GM18511 (cell line): ENCODE measurements at regions not wholly inside any gene's neighbourhood (a gene's known extent, or its start where the extent isn't known, plus 50 kb on each side); places are given as distances from the start of the nearest gene placed in this dataset.

Source experiments
- ATAC-seq: cut with Tn5 transposase; IDR thresholded peaks from one replicate; pipeline ENCODE4 v1.9.1; 2021; ENCODE audit warnings: mild to moderate bottlenecking, moderate library complexity; ENCODE audit not compliant: unreplicated experiment

- ATAC-seq = no peak
Observed at GRCh38 chr13:91144486-91144885, 203.0 kb upstream of the MIR17HG start.

- ATAC-seq = no peak
Observed at GRCh38 chr13:91145571-91146205, 201.8 kb upstream of the MIR17HG start.

DNA sequence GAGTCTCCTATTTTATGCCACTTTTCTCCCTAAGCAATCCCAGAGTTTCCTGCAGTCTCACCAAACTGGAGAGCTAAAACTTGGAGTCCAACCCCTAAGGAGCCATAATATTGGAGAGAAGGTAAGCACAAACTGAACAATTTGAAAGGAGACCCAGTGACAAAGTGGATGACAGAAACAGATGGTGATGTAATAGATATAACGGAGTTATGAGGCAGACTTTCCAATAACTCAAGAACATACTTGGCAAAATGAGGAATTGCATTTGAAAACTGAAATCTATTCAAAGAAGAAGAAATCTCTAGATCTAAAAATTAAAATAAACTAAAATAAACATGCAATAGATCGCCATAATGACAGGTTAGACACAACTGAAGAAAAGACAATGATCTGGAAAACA lies 200.9 kb upstream of the MIR17HG start:
- no peak for ATAC-seq

- no peak for ATAC-seq
Observed at GRCh38 chr13:91148098-91148497, 199.4 kb upstream of the MIR17HG start.

DNA sequence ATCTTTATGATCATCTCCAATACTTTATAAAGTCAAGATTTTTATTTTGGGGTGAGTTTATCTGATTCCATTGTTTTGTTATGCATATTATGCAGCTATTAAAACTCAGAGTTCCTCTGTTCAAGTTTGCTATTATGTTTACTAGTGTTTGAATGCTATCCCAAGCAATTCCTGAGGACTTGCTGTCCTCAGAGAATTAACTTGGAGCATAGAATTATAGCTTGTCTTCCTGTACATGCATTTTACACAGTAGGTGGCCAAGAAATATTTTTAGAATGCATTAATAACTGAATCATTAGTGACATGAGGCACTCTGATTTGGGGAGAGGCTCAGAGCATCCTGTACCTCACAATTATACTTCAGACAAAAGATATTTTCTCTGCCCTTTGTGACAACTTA lies 195.6 kb upstream of the MIR17HG start:
- ATAC-seq = no peak

DNA sequence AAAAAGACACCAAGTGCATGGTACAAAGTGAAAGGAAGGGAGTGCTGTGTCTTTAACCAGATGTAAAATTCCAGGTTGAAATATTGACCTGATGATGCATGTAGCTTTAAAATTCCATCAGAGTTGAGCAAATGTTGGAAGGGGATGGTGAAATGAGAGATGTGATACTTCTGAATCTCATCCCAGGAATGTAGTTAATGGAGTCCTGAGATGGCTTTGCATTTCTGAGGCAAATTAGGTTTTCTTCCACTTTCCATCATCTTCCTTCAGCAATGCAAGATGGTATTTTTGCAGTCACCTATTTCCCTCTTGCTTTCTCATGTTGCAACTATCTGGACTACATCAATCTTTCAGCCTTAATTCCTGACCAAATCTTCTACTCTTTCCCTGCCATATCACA lies 194.1 kb upstream of the MIR17HG start:
- no peak for ATAC-seq

DNA sequence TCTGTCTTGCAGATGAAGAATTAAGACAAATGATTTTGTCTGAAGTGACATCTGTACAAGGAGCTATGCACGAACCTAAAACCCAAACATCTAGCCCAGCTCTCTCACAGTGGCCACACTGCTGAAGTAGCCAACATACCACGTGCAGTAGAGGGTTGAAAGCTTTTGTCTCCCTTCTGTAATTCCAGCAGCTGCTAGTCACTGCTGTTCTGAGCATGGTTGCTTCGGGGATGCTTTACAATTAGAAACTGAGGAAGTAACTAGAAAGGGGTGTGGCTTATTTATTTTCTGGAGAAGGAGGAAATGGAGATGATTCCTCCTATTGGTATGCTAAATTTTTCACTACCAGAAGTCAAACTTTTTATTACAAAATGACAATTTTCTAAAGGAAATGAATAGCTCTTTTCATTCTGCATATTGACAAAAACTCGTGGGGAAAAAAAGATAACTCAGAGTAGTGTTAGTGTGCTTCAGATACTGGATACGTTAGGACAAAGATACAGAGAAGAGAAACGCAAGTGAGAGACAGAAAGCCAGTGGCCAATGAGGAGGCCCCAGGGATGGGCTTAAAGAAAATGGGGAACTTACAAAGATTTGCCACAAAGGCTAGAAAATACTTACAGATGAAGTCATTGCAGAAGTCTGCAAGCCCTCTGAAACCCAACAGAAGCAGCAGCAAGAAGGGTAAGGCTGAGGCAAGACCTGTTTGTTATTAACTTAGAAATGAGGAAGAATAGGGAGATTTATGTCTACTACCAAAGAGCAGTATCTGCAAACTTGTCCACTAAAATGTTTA lies 192.7 kb upstream of the MIR17HG start:
- ATAC-seq = peak; percentile 89

DNA sequence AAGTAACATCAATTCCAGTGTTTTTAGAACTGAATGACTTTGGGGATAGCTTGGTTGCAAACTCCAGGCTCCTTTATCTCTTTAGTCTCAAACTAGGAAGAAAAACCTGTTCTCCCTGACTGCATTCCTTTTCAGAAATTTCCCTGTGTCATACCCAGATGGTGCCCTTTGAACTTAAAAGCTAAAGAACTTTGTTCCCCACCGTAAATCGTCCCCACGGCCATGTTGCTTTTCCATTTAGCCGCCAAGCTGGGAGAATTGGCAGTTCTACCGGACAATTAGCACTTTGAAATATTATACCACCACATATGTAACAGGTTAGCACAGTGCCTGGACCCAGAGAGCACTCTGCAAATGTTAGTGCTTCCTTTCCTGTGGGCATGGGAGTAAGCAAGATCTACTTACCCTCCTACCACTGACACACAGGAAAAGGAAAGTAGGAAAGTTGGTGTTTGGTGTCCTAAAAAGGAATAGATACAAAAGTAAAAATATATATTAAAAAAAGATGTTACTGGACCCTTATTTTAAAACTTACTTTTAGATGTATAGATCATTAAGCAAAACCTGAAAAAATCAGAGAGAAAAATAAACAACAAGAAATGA lies 191.9 kb upstream of the MIR17HG start:
- ATAC-seq = peak; percentile 4

DNA sequence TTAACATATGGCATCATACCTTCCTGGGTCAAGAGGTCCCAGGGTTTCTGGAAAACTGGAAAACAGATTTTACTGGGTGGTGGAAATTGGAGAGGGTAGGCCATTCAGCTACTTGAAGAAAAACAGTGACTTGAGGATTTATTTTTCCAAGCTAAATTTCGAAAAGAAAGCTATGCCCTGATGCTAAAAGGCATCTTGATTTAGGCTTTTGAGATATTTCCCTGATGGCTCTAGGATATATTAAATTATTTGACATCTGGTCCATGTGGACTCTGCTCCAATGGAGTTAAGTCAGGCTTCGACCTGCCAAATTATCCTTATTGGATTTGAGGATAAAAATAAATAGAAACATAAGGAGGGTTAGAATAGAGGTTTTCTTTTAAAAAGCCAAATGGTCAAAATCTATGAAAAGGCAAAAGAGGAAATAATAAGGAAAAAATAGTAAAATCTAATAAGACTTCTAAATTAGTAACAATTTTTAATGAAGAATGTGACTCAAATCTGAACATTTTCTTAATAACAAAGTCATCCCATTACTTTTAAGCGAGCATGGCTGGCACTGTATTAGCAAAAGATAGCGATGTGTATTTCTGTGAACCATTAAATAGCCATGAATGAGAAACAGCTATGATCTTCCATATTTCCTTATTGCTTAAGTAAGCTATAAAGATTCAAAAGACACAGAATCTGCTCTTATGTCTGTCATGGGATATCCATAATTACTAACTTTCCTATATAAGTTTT lies 190.0 kb upstream of the MIR17HG start:
- no peak for ATAC-seq

DNA sequence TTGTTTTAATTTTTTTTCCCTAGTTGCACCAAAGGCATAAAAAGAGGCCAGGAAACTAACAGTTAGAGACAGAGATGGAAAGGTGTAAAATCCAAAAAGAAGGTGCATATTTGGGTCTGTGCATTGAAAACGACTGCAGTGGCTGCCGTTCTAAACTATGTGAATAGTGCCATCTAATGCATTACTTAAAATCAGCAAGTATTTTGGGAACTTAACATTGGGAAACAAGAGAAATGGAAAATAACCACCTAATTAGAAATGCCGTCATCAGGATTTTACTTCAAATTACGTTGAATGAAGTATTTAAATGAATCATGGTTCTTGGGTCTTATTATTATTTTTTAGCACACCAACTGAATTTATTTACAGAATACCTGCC lies 189.5 kb upstream of the MIR17HG start:
- ATAC-seq = no peak

GRCh38 chr13:91162180-91162579 lies 185.3 kb upstream of the MIR17HG start:
- peak; percentile 56 for ATAC-seq

DNA sequence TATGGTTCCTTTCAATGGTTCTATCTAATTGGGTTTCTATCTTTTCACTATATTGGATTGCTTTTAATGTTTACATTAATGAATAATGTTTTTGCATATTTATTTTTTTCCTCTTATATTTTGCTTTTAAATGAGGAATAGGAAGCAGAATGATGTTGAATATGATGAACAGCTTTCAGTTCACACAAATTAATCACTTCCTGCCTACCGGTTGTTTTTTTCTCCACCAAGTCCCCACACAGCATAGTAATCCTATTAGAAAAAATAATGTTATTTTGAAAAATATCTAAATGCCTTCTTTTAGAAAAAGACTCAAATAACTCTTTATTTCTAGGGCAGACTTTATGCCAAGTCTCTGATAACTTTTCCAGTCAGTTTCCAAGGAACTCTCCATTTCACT lies 184.9 kb upstream of the MIR17HG start:
- ATAC-seq = no peak

DNA sequence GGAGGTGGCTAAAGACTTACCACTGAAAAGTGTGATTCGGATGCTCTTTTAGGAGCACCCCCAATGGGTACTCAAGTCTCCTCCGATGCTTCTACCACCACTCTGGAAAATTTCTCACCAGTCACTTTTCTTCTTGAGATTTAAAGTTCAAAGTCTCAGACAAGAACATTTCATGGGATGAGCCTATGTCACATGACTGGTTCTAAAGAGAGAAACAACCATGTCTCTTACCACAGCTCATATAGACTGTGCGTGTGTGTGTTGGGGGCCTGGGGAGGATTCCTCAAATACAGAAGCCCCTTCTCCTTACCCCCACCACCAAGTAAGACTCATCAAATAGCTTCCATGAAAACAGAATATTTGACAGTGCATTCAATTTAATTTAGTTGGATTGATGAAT lies 181.7 kb upstream of the MIR17HG start:
- no peak for ATAC-seq

- ATAC-seq = no peak
Observed at GRCh38 chr13:91166714-91167511, 180.6 kb upstream of the MIR17HG start.

DNA sequence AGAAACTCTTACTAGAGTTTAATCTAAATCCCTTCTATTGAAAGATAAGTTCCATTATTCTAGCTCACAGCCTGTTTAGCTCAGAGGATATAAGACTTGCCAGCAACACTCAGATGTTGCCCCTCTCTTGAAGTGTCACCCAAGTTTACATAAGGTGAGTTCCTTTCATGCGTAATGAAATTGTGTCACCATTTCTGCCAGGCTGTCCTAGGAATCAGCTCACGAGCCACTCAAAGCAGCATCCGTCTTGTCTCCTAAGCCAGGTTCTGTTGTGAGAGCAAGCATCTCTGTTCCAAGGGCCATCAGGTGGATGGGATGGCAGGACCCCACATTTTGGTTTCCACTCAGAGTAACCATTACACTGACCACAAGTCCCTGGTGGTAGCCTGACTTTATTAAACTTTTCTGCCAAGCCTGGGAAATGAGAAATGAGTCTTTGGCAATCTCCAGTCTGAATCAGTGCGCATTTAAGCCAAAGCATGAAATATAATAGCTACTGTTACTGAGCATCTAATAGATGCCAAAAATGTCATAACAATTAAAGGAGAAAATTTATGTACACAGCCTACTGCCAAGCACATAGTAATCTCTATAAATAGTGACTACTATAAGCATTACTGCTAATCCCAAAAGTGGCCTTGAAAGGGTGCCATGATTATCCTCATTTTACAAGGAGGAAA lies 179.6 kb upstream of the MIR17HG start:
- ATAC-seq = no peak

- ATAC-seq = no peak
Observed at GRCh38 chr13:91168386-91168711, 179.1 kb upstream of the MIR17HG start.

- ATAC-seq = no peak
Observed at GRCh38 chr13:91169321-91170050, 178.0 kb upstream of the MIR17HG start.

- ATAC-seq = no peak
Observed at GRCh38 chr13:91172160-91172559, 175.3 kb upstream of the MIR17HG start.

- no peak for ATAC-seq
Observed at GRCh38 chr13:91174886-91175501, 172.5 kb upstream of the MIR17HG start.
